ENCODE measurements at regions not wholly inside any gene's neighbourhood (a gene's known extent, or its start where the extent isn't known, plus 50 kb on each side); places are given as distances from the start of the nearest gene placed in this dataset.

DNA sequence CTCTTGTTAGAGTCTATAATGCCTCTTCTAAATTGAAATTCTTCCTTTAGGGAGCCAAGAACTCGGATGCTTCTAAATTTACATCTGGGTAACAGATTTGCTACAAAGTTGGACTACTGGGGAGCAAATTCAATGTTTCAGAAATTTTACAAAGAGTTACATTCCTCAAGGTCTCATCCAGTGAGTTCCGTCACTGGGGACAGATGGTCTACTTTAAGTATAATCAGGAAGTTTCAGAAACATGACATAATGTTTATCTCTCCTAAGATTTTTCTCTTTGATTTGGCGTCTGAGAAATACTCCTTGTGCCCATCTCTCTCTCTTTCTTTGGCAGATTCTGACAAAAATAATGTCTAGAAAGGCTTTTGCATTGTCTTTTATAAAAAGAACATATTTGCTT, 81.5 kb upstream of the MBNL2 start:
- TF ChIP-seq TAF1 (IDR thresholded peaks at IDR 0.05; ENCODE audit: low read depth) (no peak), TCF12 (IDR thresholded peaks at IDR 0.05; ENCODE audit: low read depth) (no peak), YY1 (IDR thresholded peaks at IDR 0.05; ENCODE audit: low read depth) (no peak), EGR1 (IDR thresholded peaks at IDR 0.05) (no peak), FOXM1 (IDR thresholded peaks at IDR 0.05; ENCODE audit: borderline replicate concordance, low read depth) (no peak), EP300 (IDR thresholded peaks at IDR 0.05; ENCODE audit: borderline replicate concordance) (no peak), CEBPB (IDR thresholded peaks at IDR 0.05) (no peak), CREB1 (IDR thresholded peaks at IDR 0.05; ENCODE audit: low read depth) (no peak), RAD21 (IDR thresholded peaks at IDR 0.05; ENCODE audit: low read depth) (no peak), ZBTB7A (IDR thresholded peaks at IDR 0.05; ENCODE audit: low read depth) (no peak), TEAD4 (IDR thresholded peaks at IDR 0.05) (no peak)
- TF ChIP-seq, protein P1, sequence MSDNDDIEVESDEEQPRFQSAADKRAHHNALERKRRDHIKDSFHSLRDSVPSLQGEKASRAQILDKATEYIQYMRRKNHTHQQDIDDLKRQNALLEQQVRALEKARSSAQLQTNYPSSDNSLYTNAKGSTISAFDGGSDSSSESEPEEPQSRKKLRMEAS (IDR thresholded peaks at IDR 0.05), result no peak
- TF ChIP-seq, protein P2, sequence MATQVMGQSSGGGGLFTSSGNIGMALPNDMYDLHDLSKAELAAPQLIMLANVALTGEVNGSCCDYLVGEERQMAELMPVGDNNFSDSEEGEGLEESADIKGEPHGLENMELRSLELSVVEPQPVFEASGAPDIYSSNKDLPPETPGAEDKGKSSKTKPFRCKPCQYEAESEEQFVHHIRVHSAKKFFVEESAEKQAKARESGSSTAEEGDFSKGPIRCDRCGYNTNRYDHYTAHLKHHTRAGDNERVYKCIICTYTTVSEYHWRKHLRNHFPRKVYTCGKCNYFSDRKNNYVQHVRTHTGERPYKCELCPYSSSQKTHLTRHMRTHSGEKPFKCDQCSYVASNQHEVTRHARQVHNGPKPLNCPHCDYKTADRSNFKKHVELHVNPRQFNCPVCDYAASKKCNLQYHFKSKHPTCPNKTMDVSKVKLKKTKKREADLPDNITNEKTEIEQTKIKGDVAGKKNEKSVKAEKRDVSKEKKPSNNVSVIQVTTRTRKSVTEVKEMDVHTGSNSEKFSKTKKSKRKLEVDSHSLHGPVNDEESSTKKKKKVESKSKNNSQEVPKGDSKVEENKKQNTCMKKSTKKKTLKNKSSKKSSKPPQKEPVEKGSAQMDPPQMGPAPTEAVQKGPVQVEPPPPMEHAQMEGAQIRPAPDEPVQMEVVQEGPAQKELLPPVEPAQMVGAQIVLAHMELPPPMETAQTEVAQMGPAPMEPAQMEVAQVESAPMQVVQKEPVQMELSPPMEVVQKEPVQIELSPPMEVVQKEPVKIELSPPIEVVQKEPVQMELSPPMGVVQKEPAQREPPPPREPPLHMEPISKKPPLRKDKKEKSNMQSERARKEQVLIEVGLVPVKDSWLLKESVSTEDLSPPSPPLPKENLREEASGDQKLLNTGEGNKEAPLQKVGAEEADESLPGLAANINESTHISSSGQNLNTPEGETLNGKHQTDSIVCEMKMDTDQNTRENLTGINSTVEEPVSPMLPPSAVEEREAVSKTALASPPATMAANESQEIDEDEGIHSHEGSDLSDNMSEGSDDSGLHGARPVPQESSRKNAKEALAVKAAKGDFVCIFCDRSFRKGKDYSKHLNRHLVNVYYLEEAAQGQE (IDR thresholded peaks at IDR 0.05; ENCODE audit: low read depth), result no peak
- TF ChIP-seq, protein P3, sequence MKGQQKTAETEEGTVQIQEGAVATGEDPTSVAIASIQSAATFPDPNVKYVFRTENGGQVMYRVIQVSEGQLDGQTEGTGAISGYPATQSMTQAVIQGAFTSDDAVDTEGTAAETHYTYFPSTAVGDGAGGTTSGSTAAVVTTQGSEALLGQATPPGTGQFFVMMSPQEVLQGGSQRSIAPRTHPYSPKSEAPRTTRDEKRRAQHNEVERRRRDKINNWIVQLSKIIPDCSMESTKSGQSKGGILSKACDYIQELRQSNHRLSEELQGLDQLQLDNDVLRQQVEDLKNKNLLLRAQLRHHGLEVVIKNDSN (IDR thresholded peaks at IDR 0.05), result no peak

Measured in Ishikawa (cell line).